ENCODE measurements at regions not wholly inside any gene's neighbourhood (a gene's known extent, or its start where the extent isn't known, plus 50 kb on each side); places are given as distances from the start of the nearest gene placed in this dataset.

DNA sequence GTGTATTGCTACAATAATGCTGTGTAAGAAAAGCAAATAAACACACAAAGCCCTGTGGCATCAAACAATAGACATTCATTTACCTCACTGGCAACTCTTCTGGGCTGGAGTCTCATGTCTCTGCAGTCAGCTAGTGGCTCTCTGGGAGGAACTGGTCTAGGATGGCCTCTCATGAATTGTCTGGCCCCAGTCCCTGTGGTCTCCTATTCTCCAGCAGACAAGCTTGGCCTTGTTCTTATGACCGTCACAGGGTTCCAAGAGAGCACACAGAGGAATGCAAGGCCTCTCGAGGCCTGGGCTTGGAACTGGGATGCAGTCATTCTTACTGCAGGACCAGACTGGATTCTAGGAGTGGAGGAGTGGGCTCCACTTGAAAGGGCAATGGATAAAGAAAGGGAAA lies 141.2 kb upstream of the NTM start:
- TF ChIP-seq, protein P1, sequence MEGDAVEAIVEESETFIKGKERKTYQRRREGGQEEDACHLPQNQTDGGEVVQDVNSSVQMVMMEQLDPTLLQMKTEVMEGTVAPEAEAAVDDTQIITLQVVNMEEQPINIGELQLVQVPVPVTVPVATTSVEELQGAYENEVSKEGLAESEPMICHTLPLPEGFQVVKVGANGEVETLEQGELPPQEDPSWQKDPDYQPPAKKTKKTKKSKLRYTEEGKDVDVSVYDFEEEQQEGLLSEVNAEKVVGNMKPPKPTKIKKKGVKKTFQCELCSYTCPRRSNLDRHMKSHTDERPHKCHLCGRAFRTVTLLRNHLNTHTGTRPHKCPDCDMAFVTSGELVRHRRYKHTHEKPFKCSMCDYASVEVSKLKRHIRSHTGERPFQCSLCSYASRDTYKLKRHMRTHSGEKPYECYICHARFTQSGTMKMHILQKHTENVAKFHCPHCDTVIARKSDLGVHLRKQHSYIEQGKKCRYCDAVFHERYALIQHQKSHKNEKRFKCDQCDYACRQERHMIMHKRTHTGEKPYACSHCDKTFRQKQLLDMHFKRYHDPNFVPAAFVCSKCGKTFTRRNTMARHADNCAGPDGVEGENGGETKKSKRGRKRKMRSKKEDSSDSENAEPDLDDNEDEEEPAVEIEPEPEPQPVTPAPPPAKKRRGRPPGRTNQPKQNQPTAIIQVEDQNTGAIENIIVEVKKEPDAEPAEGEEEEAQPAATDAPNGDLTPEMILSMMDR (IDR thresholded peaks at IDR 0.05): no peak
- TF ChIP-seq POLR2A (IDR thresholded peaks at IDR 0.05): no peak

Data from thyroid gland (tissue), 4 donors.